ENCODE measurements at regions not wholly inside any gene's neighbourhood (a gene's known extent, or its start where the extent isn't known, plus 50 kb on each side); places are given as distances from the start of the nearest gene placed in this dataset.

GRCh38 chr13:29980339-29980738, 129.9 kb upstream of the UBL3 start:
- DNase-seq (ENCODE audit: low spot score) = no peak
- intact Hi-C loops (cut with DNase I) = loop anchor here in 1 of 2 donors (5.0 kb wide), 1 partner anchor 598 kb away; no protein-coding TSS in a partner anchor

- intact Hi-C loops (cut with DNase I) = no loop called here
Measured at GRCh38 chr13:29978211-29978610, 127.8 kb upstream of the UBL3 start.

DNA sequence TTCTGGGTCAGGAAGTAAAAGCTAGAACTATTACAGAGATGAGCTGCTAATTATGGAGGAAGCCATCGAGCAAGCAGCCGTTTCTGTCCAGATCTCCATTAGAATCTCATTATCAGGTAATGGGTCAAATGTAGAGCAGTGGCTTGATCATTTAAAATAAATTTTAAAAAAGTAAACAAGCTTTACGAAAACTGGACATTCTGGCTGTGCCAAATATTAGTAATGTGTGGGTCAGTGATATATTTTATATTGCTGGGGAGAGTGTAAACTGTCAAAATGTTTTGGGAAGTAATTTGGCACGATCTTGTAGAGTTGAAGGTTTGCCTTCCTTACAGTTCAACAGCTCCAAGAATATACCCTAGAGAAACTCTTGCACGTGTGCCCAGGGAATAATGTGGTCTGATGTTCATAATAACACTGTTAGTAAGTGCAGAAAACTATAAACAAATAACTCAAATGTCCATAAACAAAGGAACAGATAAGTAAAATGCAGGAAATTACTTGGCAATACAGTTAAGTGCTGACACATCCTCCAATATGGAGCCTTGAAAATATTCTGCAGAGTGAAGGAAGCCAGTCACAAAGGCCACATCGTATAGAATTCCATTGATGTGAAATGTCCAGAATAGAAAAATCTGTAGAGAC, 127.2 kb upstream of the UBL3 start:
- intact Hi-C loops (cut with DNase I) = no loop called here
- no peak for DNase-seq (ENCODE audit: low spot score)

More at GRCh38 chr13:29978211-29978610, 127.8 kb upstream of the UBL3 start:
- no peak for DNase-seq (ENCODE audit: low spot score)

GRCh38 chr13:29976535-29976934, 126.1 kb upstream of the UBL3 start:
- intact Hi-C loops (cut with DNase I) = no loop called here
- no peak for DNase-seq (ENCODE audit: low spot score)

GRCh38 chr13:29975283-29975682, 124.9 kb upstream of the UBL3 start:
- DNase-seq (ENCODE audit: low spot score) = no peak
- intact Hi-C loops (cut with DNase I) = no loop called here

DNA sequence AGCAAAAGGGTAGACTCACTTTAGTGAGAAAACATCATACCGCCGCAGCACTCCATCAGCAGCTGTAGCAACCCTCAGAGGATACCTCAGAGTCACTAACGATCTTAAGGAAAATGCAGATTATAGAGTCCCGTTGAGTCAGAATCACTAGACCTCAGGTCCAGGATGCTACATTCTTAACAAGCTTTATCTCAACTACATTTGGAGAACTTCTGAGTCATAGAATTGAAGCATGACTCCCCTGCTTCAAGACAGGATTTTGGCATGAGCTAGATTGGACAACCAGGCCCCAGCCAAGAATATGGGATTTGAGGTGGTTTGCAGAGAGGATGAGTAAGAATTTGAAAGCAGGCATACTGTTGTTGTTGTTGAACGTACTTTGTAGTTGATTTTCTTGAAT, 118.9 kb upstream of the UBL3 start:
- no peak for DNase-seq (ENCODE audit: low spot score)

GRCh38 chr13:29964181-29964845, 113.9 kb upstream of the UBL3 start:
- DNase-seq (ENCODE audit: low spot score) = no peak
- intact Hi-C loops (cut with DNase I) = no loop called here

More for the DNA sequence above, 118.9 kb upstream of the UBL3 start:
- intact Hi-C loops (cut with DNase I) = no loop called here

DNA sequence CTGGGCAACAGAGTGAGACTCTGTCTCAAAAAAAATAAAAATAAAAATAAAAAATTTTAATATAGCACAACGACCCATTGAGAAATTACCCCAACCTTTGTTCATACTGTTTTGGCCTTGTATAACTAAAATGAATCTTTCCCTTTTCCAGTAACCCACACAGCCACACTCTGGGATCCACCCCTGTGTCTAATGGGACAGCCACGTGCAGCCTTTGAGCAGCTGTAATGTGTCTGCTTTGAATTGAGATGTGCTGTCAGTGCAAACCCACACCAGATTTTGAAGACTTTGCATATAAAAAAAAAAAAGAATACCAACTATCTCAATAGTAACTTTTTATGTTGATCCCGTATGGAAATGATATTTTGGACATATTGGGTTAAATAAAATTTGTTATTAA, 112.7 kb upstream of the UBL3 start:
- intact Hi-C loops (cut with DNase I) = no loop called here
- no peak for DNase-seq (ENCODE audit: low spot score)

DNA sequence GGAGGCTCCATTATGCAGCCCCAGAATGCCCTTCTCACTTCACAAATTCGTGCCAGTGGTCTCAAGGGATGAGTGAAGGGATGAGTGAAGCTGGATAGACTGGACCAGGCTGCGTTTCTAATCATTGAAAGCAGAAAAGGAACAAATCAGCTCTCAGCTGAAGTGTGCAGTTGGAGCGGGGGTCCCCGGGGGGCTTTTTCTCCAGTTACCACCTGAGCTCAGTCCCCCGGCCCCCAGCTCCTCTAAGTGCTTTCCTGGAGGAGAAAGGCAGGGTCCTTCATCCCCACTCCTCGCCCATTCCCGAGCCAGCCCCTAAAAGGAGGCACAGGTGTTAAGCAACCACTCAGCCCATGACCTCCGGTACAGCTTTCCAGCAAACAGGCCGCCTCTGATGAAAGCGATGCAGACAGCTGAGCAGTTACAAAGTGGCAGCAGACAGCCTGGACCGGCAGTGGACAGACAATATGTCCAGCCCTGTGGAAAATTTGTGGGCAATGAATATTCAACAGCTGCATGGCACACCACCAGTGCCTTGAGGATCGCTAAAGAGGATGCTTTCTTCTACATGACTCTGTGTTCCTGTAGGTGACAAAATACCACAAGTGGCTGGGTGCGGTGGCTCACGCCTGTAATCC, 110.7 kb upstream of the UBL3 start:
- intact Hi-C loops (cut with DNase I) = no loop called here

GRCh38 chr13:29959603-29960002, 109.2 kb upstream of the UBL3 start:
- intact Hi-C loops (cut with DNase I) = loop anchor here in 1 of 2 donors (5.0 kb wide), 1 partner anchor 747 kb away; no protein-coding TSS in a partner anchor
- DNase-seq (ENCODE audit: low spot score) = no peak

More for the DNA sequence above, 110.7 kb upstream of the UBL3 start:
- no peak for DNase-seq (ENCODE audit: low spot score)

GRCh38 chr13:29959086-29959485, 108.7 kb upstream of the UBL3 start:
- intact Hi-C loops (cut with DNase I) = loop anchor here in 1 of 2 donors (5.0 kb wide), 1 partner anchor 747 kb away; no protein-coding TSS in a partner anchor
- no peak for DNase-seq (ENCODE audit: low spot score)

DNA sequence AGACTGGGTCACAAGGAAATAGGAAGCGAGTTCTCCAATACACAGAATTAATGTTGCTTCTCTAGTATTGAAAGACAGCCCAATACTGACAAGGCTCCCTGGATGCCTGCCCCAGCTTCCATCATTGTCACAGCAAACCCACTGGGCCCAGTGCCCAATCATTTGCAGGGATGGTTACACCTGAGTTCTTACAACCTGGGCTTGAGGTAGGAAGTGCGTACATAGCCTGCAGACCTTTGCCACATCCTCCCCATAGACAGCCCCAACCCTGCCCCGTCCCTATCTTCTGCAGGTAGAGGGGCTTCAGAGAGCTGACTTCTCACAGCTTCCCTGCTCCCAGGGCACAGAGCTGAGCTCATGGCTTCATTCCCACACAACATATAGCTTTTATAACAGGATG, 108.1 kb upstream of the UBL3 start:
- no peak for DNase-seq (ENCODE audit: low spot score)
- intact Hi-C loops (cut with DNase I) = loop anchor here in 1 of 2 donors (5.0 kb wide), 1 partner anchor 746 kb away; no protein-coding TSS in a partner anchor

DNA sequence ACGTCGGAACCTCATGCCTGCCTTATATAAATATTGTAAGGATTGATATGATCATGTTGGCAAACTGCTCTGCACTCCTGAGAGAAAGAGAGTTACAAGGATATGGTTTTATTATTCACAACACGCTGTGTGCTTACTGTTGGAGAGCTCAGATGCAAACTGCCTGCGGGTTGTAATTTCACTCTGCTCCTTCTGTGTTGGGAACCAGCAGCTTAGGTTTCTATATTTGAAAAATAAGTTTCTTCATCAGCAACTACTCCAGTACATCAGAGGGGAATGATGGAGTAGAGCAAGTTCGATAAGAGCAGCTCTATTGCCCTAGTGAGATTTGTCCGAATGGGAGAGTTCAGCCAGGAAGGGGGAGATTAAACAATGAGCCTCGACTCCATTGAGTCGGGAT, 106.9 kb upstream of the UBL3 start:
- intact Hi-C loops (cut with DNase I) = loop anchor here in 1 of 2 donors (5.0 kb wide), 1 partner anchor 745 kb away; no protein-coding TSS in a partner anchor
- DNase-seq (ENCODE audit: low spot score) = no peak

DNA sequence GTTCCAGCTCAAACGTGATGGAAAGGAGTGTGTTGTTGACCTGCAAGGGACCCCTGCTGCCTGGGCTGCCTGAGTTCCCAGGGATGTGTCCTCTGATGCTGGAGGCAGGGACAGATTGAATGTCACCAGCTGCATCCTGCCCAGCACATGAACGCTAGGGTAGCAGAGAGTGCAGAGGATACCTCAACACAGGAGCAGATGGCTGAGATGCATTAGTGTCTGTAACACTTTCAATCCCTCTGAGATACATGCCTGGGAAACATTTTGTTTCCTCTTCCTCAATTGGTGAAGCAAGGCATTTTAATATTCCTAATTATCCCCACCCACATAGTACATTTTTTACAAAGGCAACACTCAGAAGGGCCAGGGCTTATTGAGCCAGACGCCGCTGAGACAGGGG, 106.4 kb upstream of the UBL3 start:
- intact Hi-C loops (cut with DNase I) = loop anchor here in 1 of 2 donors (5.0 kb wide), 1 partner anchor 745 kb away; no protein-coding TSS in a partner anchor
- DNase-seq (ENCODE audit: low spot score) = no peak

DNA sequence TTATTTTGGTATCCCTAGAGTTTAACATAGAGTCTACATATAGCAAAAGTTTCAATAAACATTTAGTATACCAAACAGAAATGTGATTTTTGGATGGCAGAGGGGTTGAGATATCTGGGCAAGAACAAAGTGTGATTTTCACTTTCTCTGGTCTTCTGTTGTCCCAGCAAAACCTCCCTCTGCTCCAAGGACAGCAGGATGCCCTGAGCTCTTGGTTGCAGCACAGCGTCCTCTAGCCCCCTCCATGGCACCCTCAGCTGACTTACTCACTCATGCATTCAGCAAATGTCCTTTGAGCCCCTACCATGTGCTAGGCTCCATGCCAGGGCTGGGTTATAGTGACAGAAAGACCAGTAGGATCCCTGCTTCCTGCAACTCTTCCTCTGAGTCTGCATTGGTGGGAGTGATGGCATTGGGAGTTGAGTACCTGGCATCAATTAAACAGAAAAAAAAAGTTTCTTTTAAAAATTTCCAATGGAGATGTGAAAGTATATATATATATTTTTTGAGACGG, 104.8 kb upstream of the UBL3 start:
- no peak for DNase-seq (ENCODE audit: low spot score)

GRCh38 chr13:29954082-29955028, 103.9 kb upstream of the UBL3 start:
- intact Hi-C loops (cut with DNase I) = loop anchor here in 1 of 2 donors (5.0 kb wide), 1 partner anchor 742 kb away; no protein-coding TSS in a partner anchor

More for the DNA sequence above, 104.8 kb upstream of the UBL3 start:
- intact Hi-C loops (cut with DNase I) = loop anchor here in 1 of 2 donors (5.0 kb wide), 1 partner anchor 743 kb away; no protein-coding TSS in a partner anchor

DNA sequence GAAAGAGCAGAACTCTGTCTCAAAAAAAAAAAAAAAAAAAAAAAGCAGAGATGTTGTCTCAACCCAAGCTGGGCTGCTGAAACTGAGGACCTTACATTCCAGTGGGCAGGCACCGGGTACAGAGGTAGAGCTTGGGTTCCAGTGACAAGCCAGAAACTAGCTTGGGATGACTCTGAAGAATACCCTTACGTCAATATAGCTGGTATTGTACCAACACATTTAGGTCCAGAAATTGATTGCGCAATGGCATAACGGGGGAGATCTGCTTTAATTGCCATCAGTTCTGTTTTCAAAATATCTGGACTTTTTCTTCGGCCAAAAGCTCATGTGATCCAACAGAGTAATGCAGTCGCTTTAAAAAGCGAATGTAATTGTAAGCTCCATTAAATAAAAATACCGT, 103.1 kb upstream of the UBL3 start:
- no peak for DNase-seq (ENCODE audit: low spot score)
- intact Hi-C loops (cut with DNase I) = no loop called here

More at GRCh38 chr13:29954082-29955028, 103.9 kb upstream of the UBL3 start:
- no peak for DNase-seq (ENCODE audit: low spot score)

DNA sequence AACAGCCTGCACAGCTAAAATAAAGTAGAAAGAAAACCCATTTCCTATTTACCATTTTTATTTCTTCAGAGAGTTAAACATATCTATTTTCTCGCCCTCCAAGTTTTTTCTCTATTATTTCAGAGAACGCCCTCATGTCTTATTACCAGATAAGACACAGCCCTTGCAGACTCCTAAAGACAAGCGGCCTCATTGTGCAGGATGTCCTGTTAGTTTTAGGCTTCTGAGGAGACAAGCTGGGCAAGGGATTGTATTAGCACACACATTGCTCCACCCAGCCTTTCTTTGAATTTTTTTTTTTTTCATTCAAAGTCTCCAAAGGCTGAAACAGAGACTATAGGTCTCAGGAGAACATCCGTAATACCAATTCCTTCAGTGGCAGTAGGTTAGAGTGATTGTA, 101.8 kb upstream of the UBL3 start:
- intact Hi-C loops (cut with DNase I) = no loop called here

DNA sequence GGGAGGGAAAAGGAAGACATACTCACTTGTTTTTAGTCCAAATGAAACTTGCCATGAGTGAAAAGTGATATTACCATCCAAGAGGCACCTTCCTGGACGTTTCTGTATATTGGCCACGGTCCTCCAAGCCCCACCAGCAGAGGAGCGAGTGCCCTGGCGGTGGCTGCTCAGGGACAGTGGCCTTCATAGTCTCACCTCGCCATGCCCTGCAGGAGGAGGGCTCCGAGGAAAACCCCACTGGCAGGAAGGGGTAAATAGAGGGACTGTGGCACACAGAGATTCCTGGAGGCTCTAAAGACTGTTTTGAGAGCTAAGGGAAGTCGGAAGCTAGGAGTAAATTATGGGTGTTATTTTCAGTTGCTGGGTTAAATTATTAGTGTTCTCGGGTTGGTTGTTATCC, 98.4 kb upstream of the UBL3 start:
- intact Hi-C loops (cut with DNase I) = no loop called here
- DNase-seq (ENCODE audit: low spot score) = no peak

More for the DNA sequence above, 101.8 kb upstream of the UBL3 start:
- no peak for DNase-seq (ENCODE audit: low spot score)
